Lower lobe of right lung (tissue), 2 donors: ENCODE measurements at regions not wholly inside any gene's neighbourhood (a gene's known extent, or its start where the extent isn't known, plus 50 kb on each side); places are given as distances from the start of the nearest gene placed in this dataset.
"Not testable (repeated sequence)": the region's sequence is repeated elsewhere in the genome, so short reads cannot be mapped to it uniquely, and the experiment has no call there.

ENCODE experiments used
- ATAC-seq, 2 donors: fragments of 200-7000 bp; cut with Tn5 transposase; one replicate each; pipeline ENCODE4 v1.9.1; 2020 to 2022; ENCODE audit warnings: mild to moderate bottlenecking in 2 of 2, moderate library complexity in 2 of 2
- DNase-seq: peaks from one replicate; pipeline ENCODE4 v3.0.0-alpha.2; 2020
- H3K27ac ChIP-seq: fragments of 200-600 bp; one replicate; pipeline ENCODE4 v1.8.0; 2022
- H3K27me3 ChIP-seq: fragments of 200-600 bp; one replicate; pipeline ENCODE4 v1.8.0; 2022; ENCODE audit warnings: low read depth
- H3K36me3 ChIP-seq: fragments of 200-600 bp; one replicate; pipeline ENCODE4 v1.8.0; 2022; ENCODE audit warnings: mild to moderate bottlenecking
- H3K4me1 ChIP-seq: fragments of 200-600 bp; one replicate; pipeline ENCODE4 v1.8.0; 2022
- H3K4me3 ChIP-seq: fragments of 200-600 bp; one replicate; pipeline ENCODE4 v1.8.0; 2022; ENCODE audit warnings: mild to moderate bottlenecking
- H3K9me3 ChIP-seq: fragments of 200-600 bp; one replicate; pipeline ENCODE4 v1.8.0; 2022
- CTCF ChIP-seq: fragments of 200-600 bp; IDR thresholded peaks from one replicate; pipeline ENCODE4 v1.8.0; 2022; ENCODE audit warnings: antibody characterized with exemption, mild to moderate bottlenecking
- intact Hi-C: fragments of 100-400 bp; cut with DNase I; formaldehyde crosslinking; loops from one replicate; pipeline ENCODE4 v1.11.0; 2022
- donor health status: DM: no; HTN: yes; CAD: no; lungs with severe emphysema.

- H3K9me3 ChIP-seq = no peaks in the 10 kb centered on the region
- H3K27ac ChIP-seq = no peak overlapping the region
- no peaks in the 10 kb centered on the region for H3K27me3 ChIP-seq
- H3K4me1 ChIP-seq = no peaks in the 10 kb centered on the region
- no peak overlapping the region for H3K4me3 ChIP-seq
- TF ChIP-seq CTCF = no peak
- peak in 1 of 2 donors; percentile 29 for ATAC-seq
- intact Hi-C loops = no loop called here
- DNase-seq = no peak
- H3K36me3 ChIP-seq = no peaks in the 10 kb centered on the region
Measured at GRCh38 chr19:28632371-28633080, 580.4 kb downstream of the UQCRFS1 start.

GRCh38 chr19:28631961-28632360 is 581.0 kb downstream of the UQCRFS1 start:
- H3K36me3 ChIP-seq = no peaks in the 10 kb centered on the region
- H3K27me3 ChIP-seq = no peaks in the 10 kb centered on the region
- no peaks in the 10 kb centered on the region for H3K4me1 ChIP-seq
- DNase-seq = no peak
- no peak overlapping the region for H3K4me3 ChIP-seq
- no peaks in the 10 kb centered on the region for H3K9me3 ChIP-seq
- TF ChIP-seq CTCF = no peak
- ATAC-seq = no peak
- H3K27ac ChIP-seq = no peak overlapping the region
- intact Hi-C loops = no loop called here

GRCh38 chr19:28627669-28628068 is 585.3 kb downstream of the UQCRFS1 start:
- H3K36me3 ChIP-seq = no peaks in the 10 kb centered on the region
- intact Hi-C loops = no loop called here
- H3K4me3 ChIP-seq = no peak overlapping the region
- no peak overlapping the region for H3K27ac ChIP-seq
- DNase-seq (no peak), ATAC-seq (no peak)
- no peaks in the 10 kb centered on the region for H3K4me1 ChIP-seq
- no peaks in the 10 kb centered on the region for H3K9me3 ChIP-seq
- no peaks in the 10 kb centered on the region for H3K27me3 ChIP-seq
- no peak for TF ChIP-seq CTCF

GRCh38 chr19:28626407-28626806 is 586.5 kb downstream of the UQCRFS1 start:
- intact Hi-C loops, H3K9me3 ChIP-seq, H3K27me3 ChIP-seq, H3K4me3 ChIP-seq, H3K27ac ChIP-seq, H3K36me3 ChIP-seq, H3K4me1 ChIP-seq, DNase-seq, ATAC-seq: not testable (repeated sequence)

GRCh38 chr19:28619816-28620429 is 593.0 kb downstream of the UQCRFS1 start:
- no peaks in the 10 kb centered on the region for H3K27me3 ChIP-seq
- ATAC-seq = no peak
- H3K36me3 ChIP-seq = no peaks in the 10 kb centered on the region
- no peak overlapping the region for H3K27ac ChIP-seq
- peaks cover 5% of the 10 kb centered on the region for H3K9me3 ChIP-seq
- intact Hi-C loops = no loop called here
- DNase-seq = no peak
- TF ChIP-seq CTCF = no peak
- no peaks in the 10 kb centered on the region for H3K4me1 ChIP-seq
- no peak overlapping the region for H3K4me3 ChIP-seq

- Histone ChIP-seq H3K27ac (no peak overlapping the region), H3K27me3 (no peaks in the 10 kb centered on the region), H3K4me1 (no peaks in the 10 kb centered on the region), H3K4me3 (no peak overlapping the region), H3K9me3 (peaks cover 9% of the 10 kb centered on the region), H3K36me3 (no peaks in the 10 kb centered on the region)
- DNase-seq (no peak), ATAC-seq (no peak)
- TF ChIP-seq CTCF = no peak
- intact Hi-C loops = no loop called here
Measured at GRCh38 chr19:28618504-28618903, 594.4 kb downstream of the UQCRFS1 start.
